ENCODE measurements at regions not wholly inside any gene's neighbourhood (a gene's known extent, or its start where the extent isn't known, plus 50 kb on each side); places are given as distances from the start of the nearest gene placed in this dataset.

DNA sequence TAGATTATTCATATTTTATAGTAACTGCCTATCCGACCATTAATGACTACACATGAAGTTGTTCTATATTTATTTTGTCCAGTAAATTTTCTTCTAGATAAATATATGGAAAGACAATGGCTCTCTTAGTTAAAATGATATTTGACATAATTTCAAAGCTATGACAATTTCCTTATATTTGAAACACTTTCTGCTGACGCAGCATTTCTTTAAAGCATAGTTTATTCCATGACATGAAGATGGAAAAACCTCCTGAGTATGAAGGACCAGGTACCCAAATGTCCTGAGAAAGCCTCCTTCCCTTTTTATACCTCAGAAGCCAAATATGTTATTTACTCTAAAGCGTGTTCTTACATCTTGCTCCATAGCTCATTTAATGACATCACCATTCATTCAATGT, 831.6 kb downstream of the EFNB2 start:
- Mint-ChIP-seq H3K4me3 (no peak overlapping the region), H3K27ac (no peak overlapping the region), H3K4me1 (no peaks in the 10 kb centered on the region), H3K36me3 (no peaks in the 10 kb centered on the region), H3K27me3 (no peaks in the 10 kb centered on the region), H3K9me3 (peaks cover 0 to 7% (median 4%) of the 10 kb centered on the region in 3 donors)
- ATAC-seq (replicated peaks in 1 of 4) (no peak), DNase-seq (no peak)
- Histone ChIP-seq H3K27ac (ENCODE audit: low read length) (no peak overlapping the region), H3K4me3 (ENCODE audit: control insufficient read depth in 1 of 2, extremely low read depth in 1 of 2, low read length in 1 of 2) (no peak overlapping the region), H3K4me1 (ENCODE audit: control insufficient read depth in 1 of 2, extremely low read depth in 1 of 2, insufficient read depth in 2 of 2, low read length in 2 of 2) (no peaks in the 10 kb centered on the region), H3K27me3 (replicated peaks in 1 of 2; ENCODE audit: control insufficient read depth in 2 of 2, extremely low read depth in 1 of 2, insufficient read depth in 2 of 2, low read length in 1 of 2) (no peaks in the 10 kb centered on the region), H3K36me3 (ENCODE audit: control insufficient read depth in 2 of 2, extremely low read depth in 1 of 2, insufficient read depth in 1 of 2, low read length in 1 of 2) (no peaks in the 10 kb centered on the region), H3K9me3 (no peaks in the 10 kb centered on the region)
- ChIA-PET POLR2A (no interaction called here), CTCF (interaction anchor here in 1 of 2 donors (0.8 kb wide), 1 partner anchor 16 kb away, joined by 3 read pairs; no protein-coding TSS in a partner anchor)
- WGBS (ENCODE audit: insufficient coverage) = no CpG with 5 or more reads among the region's 3 CpGs

GRCh38 chr13:105702441-105702840, 833.0 kb downstream of the EFNB2 start:
- Histone ChIP-seq H3K27ac (ENCODE audit: low read length) (no peak overlapping the region), H3K36me3 (ENCODE audit: control insufficient read depth in 2 of 2, extremely low read depth in 1 of 2, insufficient read depth in 1 of 2, low read length in 1 of 2) (no peaks in the 10 kb centered on the region), H3K4me1 (ENCODE audit: control insufficient read depth in 1 of 2, extremely low read depth in 1 of 2, insufficient read depth in 2 of 2, low read length in 2 of 2) (no peaks in the 10 kb centered on the region), H3K4me3 (ENCODE audit: control insufficient read depth in 1 of 2, extremely low read depth in 1 of 2, low read length in 1 of 2) (no peak overlapping the region), H3K27me3 (replicated peaks in 1 of 2; ENCODE audit: control insufficient read depth in 2 of 2, extremely low read depth in 1 of 2, insufficient read depth in 2 of 2, low read length in 1 of 2) (no peaks in the 10 kb centered on the region), H3K9me3 (no peaks in the 10 kb centered on the region)
- Mint-ChIP-seq H3K4me1 (no peaks in the 10 kb centered on the region), H3K27me3 (no peaks in the 10 kb centered on the region), H3K9me3 (peaks cover 0 to 7% (median 7%) of the 10 kb centered on the region in 3 donors), H3K36me3 (no peaks in the 10 kb centered on the region), H3K27ac (no peak overlapping the region), H3K4me3 (no peak overlapping the region)
- ChIA-PET POLR2A (no interaction called here), CTCF (no interaction called here)
- no peak for DNase-seq
- WGBS (ENCODE audit: insufficient coverage) = 90% methylated on average over 3 of the region's 4 CpGs
- ATAC-seq (replicated peaks in 1 of 4) = no peak

GRCh38 chr13:105692769-105693168, 842.7 kb downstream of the EFNB2 start:
- Mint-ChIP-seq H3K9me3 (peaks cover 0 to 3% (median 0%) of the 10 kb centered on the region in 3 donors), H3K4me3 (no peak overlapping the region), H3K4me1 (no peaks in the 10 kb centered on the region), H3K27me3 (no peaks in the 10 kb centered on the region), H3K27ac (no peak overlapping the region), H3K36me3 (no peaks in the 10 kb centered on the region)
- Histone ChIP-seq H3K9me3 (no peaks in the 10 kb centered on the region), H3K4me1 (ENCODE audit: control insufficient read depth in 1 of 2, extremely low read depth in 1 of 2, insufficient read depth in 2 of 2, low read length in 2 of 2) (no peaks in the 10 kb centered on the region), H3K27ac (ENCODE audit: low read length) (no peak overlapping the region), H3K4me3 (ENCODE audit: control insufficient read depth in 1 of 2, extremely low read depth in 1 of 2, low read length in 1 of 2) (no peak overlapping the region), H3K36me3 (ENCODE audit: control insufficient read depth in 2 of 2, extremely low read depth in 1 of 2, insufficient read depth in 1 of 2, low read length in 1 of 2) (no peaks in the 10 kb centered on the region), H3K27me3 (replicated peaks in 1 of 2; ENCODE audit: control insufficient read depth in 2 of 2, extremely low read depth in 1 of 2, insufficient read depth in 2 of 2, low read length in 1 of 2) (no peaks in the 10 kb centered on the region)
- ATAC-seq (replicated peaks in 1 of 4) = no peak
- ChIA-PET POLR2A (no interaction called here), CTCF (interaction anchor here in 1 of 2 donors (0.7 kb wide), 1 partner anchor 597 kb away, joined by 3 read pairs; no protein-coding TSS in a partner anchor)
- DNase-seq = no peak
- WGBS (ENCODE audit: insufficient coverage) = no CpG with 5 or more reads among the region's 5 CpGs

DNA sequence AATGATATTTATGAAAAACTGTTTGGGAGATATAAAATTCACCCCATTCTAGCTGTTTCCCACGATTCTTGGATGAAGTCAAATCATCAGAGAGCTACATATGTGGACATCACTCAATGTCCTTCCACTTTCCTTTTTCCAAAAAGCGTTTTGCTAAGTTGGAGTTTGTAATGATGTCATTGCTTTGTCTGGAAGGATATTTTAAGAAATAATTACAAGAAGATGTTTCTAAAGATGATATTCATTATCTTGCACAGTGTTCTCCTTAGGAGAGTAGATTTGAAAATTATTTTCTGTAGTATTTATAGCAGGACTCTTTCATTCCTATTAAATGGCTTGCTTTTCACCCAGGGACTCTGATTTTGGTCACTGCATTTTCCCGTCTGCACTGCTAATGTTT, 851.2 kb downstream of the EFNB2 start:
- H3K36me3 ChIP-seq (ENCODE audit: control insufficient read depth in 2 of 2, extremely low read depth in 1 of 2, insufficient read depth in 1 of 2, low read length in 1 of 2) = no peaks in the 10 kb centered on the region
- no CpG with 5 or more reads among the region's 3 CpGs for WGBS (ENCODE audit: insufficient coverage)
- H3K4me1 Mint-ChIP-seq = no peaks in the 10 kb centered on the region
- H3K4me1 ChIP-seq (ENCODE audit: control insufficient read depth in 1 of 2, extremely low read depth in 1 of 2, insufficient read depth in 2 of 2, low read length in 2 of 2) = no peaks in the 10 kb centered on the region
- H3K4me3 ChIP-seq (ENCODE audit: control insufficient read depth in 1 of 2, extremely low read depth in 1 of 2, low read length in 1 of 2) = no peak overlapping the region
- CTCF ChIA-PET = no interaction called here
- peaks cover 0 to 4% (median 1%) of the 10 kb centered on the region in 3 donors for H3K9me3 Mint-ChIP-seq
- H3K27me3 ChIP-seq (replicated peaks in 1 of 2; ENCODE audit: control insufficient read depth in 2 of 2, extremely low read depth in 1 of 2, insufficient read depth in 2 of 2, low read length in 1 of 2) = no peaks in the 10 kb centered on the region
- ATAC-seq (replicated peaks in 1 of 4) = no peak
- H3K27ac Mint-ChIP-seq = no peak overlapping the region
- no peak for DNase-seq
- H3K36me3 Mint-ChIP-seq = no peaks in the 10 kb centered on the region
- H3K27ac ChIP-seq (ENCODE audit: low read length) = no peak overlapping the region
- H3K27me3 Mint-ChIP-seq = no peaks in the 10 kb centered on the region
- H3K4me3 Mint-ChIP-seq = no peak overlapping the region
- POLR2A ChIA-PET = no interaction called here
- no peaks in the 10 kb centered on the region for H3K9me3 ChIP-seq

GRCh38 chr13:105679838-105680237, 855.6 kb downstream of the EFNB2 start:
- no peak for ATAC-seq (replicated peaks in 1 of 4)
- H3K27me3 Mint-ChIP-seq = no peaks in the 10 kb centered on the region
- Histone ChIP-seq H3K9me3 (no peaks in the 10 kb centered on the region), H3K27ac (ENCODE audit: low read length) (no peak overlapping the region), H3K4me1 (ENCODE audit: control insufficient read depth in 1 of 2, extremely low read depth in 1 of 2, insufficient read depth in 2 of 2, low read length in 2 of 2) (no peaks in the 10 kb centered on the region), H3K4me3 (ENCODE audit: control insufficient read depth in 1 of 2, extremely low read depth in 1 of 2, low read length in 1 of 2) (no peak overlapping the region), H3K27me3 (replicated peaks in 1 of 2; ENCODE audit: control insufficient read depth in 2 of 2, extremely low read depth in 1 of 2, insufficient read depth in 2 of 2, low read length in 1 of 2) (no peaks in the 10 kb centered on the region), H3K36me3 (ENCODE audit: control insufficient read depth in 2 of 2, extremely low read depth in 1 of 2, insufficient read depth in 1 of 2, low read length in 1 of 2) (no peaks in the 10 kb centered on the region)
- no CpG with 5 or more reads among the region's 4 CpGs for WGBS (ENCODE audit: insufficient coverage)
- CTCF ChIA-PET = no interaction called here
- H3K9me3 Mint-ChIP-seq = no peaks in the 10 kb centered on the region
- POLR2A ChIA-PET = interaction anchor here in 1 of 2 donors (0.6 kb wide), 1 partner anchor 9 kb away, joined by 3 read pairs; no protein-coding TSS in a partner anchor
- H3K4me1 Mint-ChIP-seq = no peaks in the 10 kb centered on the region
- H3K36me3 Mint-ChIP-seq = no peaks in the 10 kb centered on the region
- H3K27ac Mint-ChIP-seq = no peak overlapping the region
- DNase-seq = no peak
- no peak overlapping the region for H3K4me3 Mint-ChIP-seq

GRCh38 chr13:105678072-105678471, 857.4 kb downstream of the EFNB2 start:
- Histone ChIP-seq H3K4me3 (ENCODE audit: control insufficient read depth in 1 of 2, extremely low read depth in 1 of 2, low read length in 1 of 2) (no peak overlapping the region), H3K9me3 (no peaks in the 10 kb centered on the region), H3K27ac (ENCODE audit: low read length) (no peak overlapping the region), H3K27me3 (replicated peaks in 1 of 2; ENCODE audit: control insufficient read depth in 2 of 2, extremely low read depth in 1 of 2, insufficient read depth in 2 of 2, low read length in 1 of 2) (no peaks in the 10 kb centered on the region), H3K36me3 (ENCODE audit: control insufficient read depth in 2 of 2, extremely low read depth in 1 of 2, insufficient read depth in 1 of 2, low read length in 1 of 2) (no peaks in the 10 kb centered on the region), H3K4me1 (ENCODE audit: control insufficient read depth in 1 of 2, extremely low read depth in 1 of 2, insufficient read depth in 2 of 2, low read length in 2 of 2) (no peaks in the 10 kb centered on the region)
- Mint-ChIP-seq H3K27me3 (no peaks in the 10 kb centered on the region), H3K9me3 (no peaks in the 10 kb centered on the region), H3K4me3 (no peak overlapping the region), H3K36me3 (no peaks in the 10 kb centered on the region), H3K27ac (no peak overlapping the region), H3K4me1 (no peaks in the 10 kb centered on the region)
- POLR2A ChIA-PET = no interaction called here
- CTCF ChIA-PET = interaction anchor here in 1 of 2 donors (0.6 kb wide), 1 partner anchor 1354 kb away, joined by 7 read pairs; no protein-coding TSS in a partner anchor
- ATAC-seq (replicated peaks in 1 of 4) (no peak), DNase-seq (no peak)
- WGBS (ENCODE audit: insufficient coverage) = 71% methylated on average over 1 of the region's 1 CpG

- H3K36me3 ChIP-seq (ENCODE audit: control insufficient read depth in 2 of 2, extremely low read depth in 1 of 2, insufficient read depth in 1 of 2, low read length in 1 of 2) = no peaks in the 10 kb centered on the region
- H3K27ac ChIP-seq (ENCODE audit: low read length) = no peak overlapping the region
- 33% methylated on average over 1 of the region's 4 CpGs for WGBS (ENCODE audit: insufficient coverage)
- POLR2A ChIA-PET = no interaction called here
- H3K27ac Mint-ChIP-seq = no peak overlapping the region
- DNase-seq (no peak), ATAC-seq (replicated peaks in 1 of 4) (no peak)
- H3K9me3 Mint-ChIP-seq = peaks cover 0 to 4% (median 0%) of the 10 kb centered on the region in 3 donors
- H3K4me1 Mint-ChIP-seq = no peaks in the 10 kb centered on the region
- H3K36me3 Mint-ChIP-seq = no peaks in the 10 kb centered on the region
- H3K9me3 ChIP-seq = no peaks in the 10 kb centered on the region
- no peak overlapping the region for H3K4me3 Mint-ChIP-seq
- H3K27me3 ChIP-seq (replicated peaks in 1 of 2; ENCODE audit: control insufficient read depth in 2 of 2, extremely low read depth in 1 of 2, insufficient read depth in 2 of 2, low read length in 1 of 2) = no peaks in the 10 kb centered on the region
- H3K4me3 ChIP-seq (ENCODE audit: control insufficient read depth in 1 of 2, extremely low read depth in 1 of 2, low read length in 1 of 2) = no peak overlapping the region
- CTCF ChIA-PET = no interaction called here
- no peaks in the 10 kb centered on the region for H3K4me1 ChIP-seq (ENCODE audit: control insufficient read depth in 1 of 2, extremely low read depth in 1 of 2, insufficient read depth in 2 of 2, low read length in 2 of 2)
- H3K27me3 Mint-ChIP-seq = no peaks in the 10 kb centered on the region
These were observed 862.6 kb downstream of the EFNB2 start for GRCh38 chr13:105672881-105673280.
